ENCODE measurements at regions not wholly inside any gene's neighbourhood (a gene's known extent, or its start where the extent isn't known, plus 50 kb on each side); places are given as distances from the start of the nearest gene placed in this dataset.
"Not testable (repeated sequence)": the region's sequence is repeated elsewhere in the genome, so short reads cannot be mapped to it uniquely, and the experiment has no call there.

DNA sequence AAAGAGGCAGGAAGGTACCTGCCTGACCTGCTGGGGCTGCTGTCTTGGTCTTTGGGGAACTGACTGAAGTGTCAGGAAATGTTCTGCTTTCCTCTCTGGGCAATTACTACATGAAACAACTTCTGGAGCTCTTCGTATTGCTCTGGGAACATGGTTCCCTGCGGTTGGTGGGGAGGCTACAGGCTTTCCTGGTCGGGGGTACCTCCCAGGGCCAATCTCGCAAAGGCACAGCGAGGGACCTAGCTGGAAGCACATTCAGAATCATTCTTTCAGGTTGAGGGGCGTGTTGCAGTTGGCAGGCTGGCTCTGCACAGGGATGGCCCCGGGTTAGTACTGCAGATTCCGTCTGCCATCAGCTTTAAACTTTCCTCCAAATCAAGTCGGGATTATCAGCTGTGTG is 88.9 kb upstream of the RANBP3L start:
- Histone ChIP-seq H3K27me3 (ENCODE audit: control insufficient read depth, insufficient read depth, low read length) (no peaks in the 10 kb centered on the region), H3K36me3 (ENCODE audit: control insufficient read depth, insufficient read depth, low read length) (no peaks in the 10 kb centered on the region), H3K4me3 (ENCODE audit: low read depth, low read length) (no peak overlapping the region)
- TF ChIP-seq, protein P1, sequence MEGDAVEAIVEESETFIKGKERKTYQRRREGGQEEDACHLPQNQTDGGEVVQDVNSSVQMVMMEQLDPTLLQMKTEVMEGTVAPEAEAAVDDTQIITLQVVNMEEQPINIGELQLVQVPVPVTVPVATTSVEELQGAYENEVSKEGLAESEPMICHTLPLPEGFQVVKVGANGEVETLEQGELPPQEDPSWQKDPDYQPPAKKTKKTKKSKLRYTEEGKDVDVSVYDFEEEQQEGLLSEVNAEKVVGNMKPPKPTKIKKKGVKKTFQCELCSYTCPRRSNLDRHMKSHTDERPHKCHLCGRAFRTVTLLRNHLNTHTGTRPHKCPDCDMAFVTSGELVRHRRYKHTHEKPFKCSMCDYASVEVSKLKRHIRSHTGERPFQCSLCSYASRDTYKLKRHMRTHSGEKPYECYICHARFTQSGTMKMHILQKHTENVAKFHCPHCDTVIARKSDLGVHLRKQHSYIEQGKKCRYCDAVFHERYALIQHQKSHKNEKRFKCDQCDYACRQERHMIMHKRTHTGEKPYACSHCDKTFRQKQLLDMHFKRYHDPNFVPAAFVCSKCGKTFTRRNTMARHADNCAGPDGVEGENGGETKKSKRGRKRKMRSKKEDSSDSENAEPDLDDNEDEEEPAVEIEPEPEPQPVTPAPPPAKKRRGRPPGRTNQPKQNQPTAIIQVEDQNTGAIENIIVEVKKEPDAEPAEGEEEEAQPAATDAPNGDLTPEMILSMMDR (IDR thresholded peaks at IDR 0.05; ENCODE audit: insufficient read depth, low read length, poor library complexity, severe bottlenecking): no peak
- no peak for DNase-seq (ENCODE audit: low read depth)

DNA sequence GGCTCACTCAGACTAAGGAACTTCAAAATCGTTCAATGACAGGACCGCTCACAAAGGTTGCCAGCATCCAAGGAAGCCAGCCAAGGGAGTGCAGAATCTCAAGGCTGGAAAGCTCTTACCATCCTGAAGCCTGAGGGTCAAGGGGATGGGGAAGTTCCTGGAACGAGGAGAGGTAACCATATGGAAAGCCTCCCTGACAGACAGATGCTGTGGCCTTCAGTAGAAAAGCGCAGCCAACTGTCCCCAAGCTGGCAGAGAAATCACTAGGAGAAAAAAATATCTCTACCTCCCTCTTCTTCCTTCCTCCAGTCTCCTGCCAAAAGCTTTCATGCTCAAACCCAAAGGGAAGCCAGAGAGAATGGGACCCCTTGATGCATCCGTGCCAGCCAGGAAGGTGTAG is 90.5 kb upstream of the RANBP3L start:
- TF ChIP-seq, protein P1 (IDR thresholded peaks at IDR 0.05; ENCODE audit: insufficient read depth, low read length, poor library complexity, severe bottlenecking): no peak
- no peaks in the 10 kb centered on the region for H3K27me3 ChIP-seq (ENCODE audit: control insufficient read depth, insufficient read depth, low read length)
- no peak for DNase-seq (ENCODE audit: low read depth)
- no peak overlapping the region for H3K4me3 ChIP-seq (ENCODE audit: low read depth, low read length)
- no peaks in the 10 kb centered on the region for H3K36me3 ChIP-seq (ENCODE audit: control insufficient read depth, insufficient read depth, low read length)

DNA sequence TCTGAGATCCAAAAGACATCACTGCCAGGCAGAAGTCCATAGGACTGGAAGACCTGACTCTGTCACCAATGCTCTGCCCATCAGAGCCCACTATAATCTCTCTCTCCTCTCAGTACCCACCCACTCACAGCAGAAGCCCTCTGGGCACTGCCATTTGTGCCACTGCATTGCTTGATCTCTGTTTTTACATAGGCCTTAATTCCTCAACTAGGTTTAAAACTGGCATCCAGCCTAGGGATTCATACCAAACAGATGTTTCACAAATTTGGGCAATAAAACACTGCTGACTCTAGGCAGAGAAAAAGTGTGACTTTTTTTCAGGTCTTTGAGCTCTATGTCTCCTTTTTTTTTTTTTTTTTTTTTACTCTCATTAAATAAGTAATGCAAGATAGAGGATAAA is 91.1 kb upstream of the RANBP3L start:
- TF ChIP-seq, protein P1 (IDR thresholded peaks at IDR 0.05; ENCODE audit: insufficient read depth, low read length, poor library complexity, severe bottlenecking): no peak
- no peak overlapping the region for H3K4me3 ChIP-seq (ENCODE audit: low read depth, low read length)
- no peaks in the 10 kb centered on the region for H3K36me3 ChIP-seq (ENCODE audit: control insufficient read depth, insufficient read depth, low read length)
- H3K27me3 ChIP-seq (ENCODE audit: control insufficient read depth, insufficient read depth, low read length): no peaks in the 10 kb centered on the region
- no peak for DNase-seq (ENCODE audit: low read depth)

DNA sequence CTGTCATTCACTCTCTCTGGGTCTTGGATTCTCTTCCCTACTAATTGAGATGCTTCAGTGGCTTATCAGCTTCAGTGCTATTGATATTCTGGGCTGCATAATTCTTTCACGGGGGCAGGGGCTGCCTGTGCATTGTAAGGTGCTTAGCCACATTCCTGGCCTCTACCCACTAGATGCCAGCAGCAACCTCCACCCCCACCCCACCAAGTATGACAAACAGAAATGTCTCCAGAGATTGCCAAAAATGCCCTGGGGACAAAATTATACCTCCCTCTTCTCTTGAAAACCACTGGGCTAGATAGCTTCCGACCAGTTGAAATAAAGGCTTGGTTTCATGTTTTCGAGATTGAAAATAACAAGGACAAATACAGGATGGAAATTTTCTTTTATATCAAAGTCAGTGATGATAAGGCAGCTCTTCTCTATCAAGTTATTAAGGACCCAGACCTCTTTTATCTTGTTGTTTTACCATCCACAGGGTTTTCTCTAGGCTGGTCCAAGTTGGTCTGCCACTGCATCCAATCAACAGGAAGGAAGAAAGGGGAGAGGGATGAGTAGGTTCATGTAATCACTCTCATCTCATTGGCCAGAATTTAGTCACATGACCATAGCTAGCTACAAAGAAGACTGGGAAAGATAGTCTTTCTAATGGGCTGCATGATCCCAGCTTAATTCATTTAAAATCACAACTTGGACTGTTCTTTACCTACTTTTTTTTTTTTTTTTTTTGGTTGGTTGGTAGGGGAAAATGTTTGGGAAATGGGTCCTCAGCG is 92.1 kb upstream of the RANBP3L start:
- DNase-seq (ENCODE audit: low read depth): no peak
- TF ChIP-seq, protein P1 (IDR thresholded peaks at IDR 0.05; ENCODE audit: insufficient read depth, low read length, poor library complexity, severe bottlenecking): no peak
- H3K27me3 ChIP-seq (ENCODE audit: control insufficient read depth, insufficient read depth, low read length): no peaks in the 10 kb centered on the region
- H3K36me3 ChIP-seq (ENCODE audit: control insufficient read depth, insufficient read depth, low read length): no peaks in the 10 kb centered on the region
- no peak overlapping the region for H3K4me3 ChIP-seq (ENCODE audit: low read depth, low read length)

DNA sequence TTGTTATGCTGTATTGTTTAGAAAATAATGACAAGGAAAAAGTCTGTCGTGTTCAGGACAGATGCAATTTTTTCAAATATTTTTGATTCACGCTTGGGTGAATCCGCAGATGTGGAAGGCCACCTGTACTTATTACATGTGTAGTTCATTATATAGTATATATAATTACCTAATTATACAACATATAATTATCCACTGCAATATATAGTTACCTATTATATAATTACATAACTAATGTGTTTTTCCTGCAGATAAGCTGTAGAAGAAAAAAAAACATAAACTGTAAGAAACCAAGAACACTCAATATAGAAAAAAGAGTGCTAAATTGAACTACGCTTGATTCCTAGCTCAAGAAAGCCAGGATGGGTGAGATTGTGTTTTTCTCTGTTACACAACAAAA is 93.6 kb upstream of the RANBP3L start:
- H3K27me3 ChIP-seq (ENCODE audit: control insufficient read depth, insufficient read depth, low read length): no peaks in the 10 kb centered on the region
- no peak for DNase-seq (ENCODE audit: low read depth)
- TF ChIP-seq, protein P1 (IDR thresholded peaks at IDR 0.05; ENCODE audit: insufficient read depth, low read length, poor library complexity, severe bottlenecking): no peak
- no peaks in the 10 kb centered on the region for H3K36me3 ChIP-seq (ENCODE audit: control insufficient read depth, insufficient read depth, low read length)
- no peak overlapping the region for H3K4me3 ChIP-seq (ENCODE audit: low read depth, low read length)

DNA sequence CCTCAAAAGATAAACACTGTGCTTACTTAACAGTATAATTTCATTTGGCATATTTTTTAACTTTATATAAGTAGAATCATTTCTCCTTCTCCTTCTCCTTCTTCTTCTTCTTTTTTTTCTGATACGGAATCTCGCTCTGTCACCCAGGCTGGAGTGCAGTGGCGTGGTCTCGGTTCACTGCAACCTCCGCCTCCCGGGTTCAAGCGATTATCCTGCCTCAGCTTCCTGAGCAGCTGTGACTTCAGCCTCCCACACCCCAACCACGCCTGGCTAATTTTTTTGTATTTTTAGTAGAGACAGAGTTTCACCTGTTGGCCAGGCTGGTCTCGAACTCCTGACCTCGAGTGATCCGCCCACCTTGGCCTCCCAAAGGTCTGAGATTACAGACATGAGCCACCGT is 94.2 kb upstream of the RANBP3L start:
- not testable (repeated sequence) for DNase-seq (ENCODE audit: low read depth); H3K27me3 ChIP-seq (ENCODE audit: control insufficient read depth, insufficient read depth, low read length); H3K4me3 ChIP-seq (ENCODE audit: low read depth, low read length); H3K36me3 ChIP-seq (ENCODE audit: control insufficient read depth, insufficient read depth, low read length)

All from kidney epithelial cell (primary cell).